PC-3 (cell line): ENCODE measurements at regions not wholly inside any gene's neighbourhood (a gene's known extent, or its start where the extent isn't known, plus 50 kb on each side); places are given as distances from the start of the nearest gene placed in this dataset.

Experiments
- EZH2 ChIP-seq: fragments of 300-600 bp; sonication (generic); IDR thresholded peaks from one replicate; pipeline ENCODE4 v1.6.1; 2017; ENCODE audit warnings: antibody characterized with exemption, mild to moderate bottlenecking, low read length; ENCODE audit not compliant: unreplicated experiment
- EZH2phosphoT487 ChIP-seq: fragments of 300-600 bp; sonication (generic); IDR thresholded peaks from 2 replicates; pipeline ENCODE4 v1.6.1; 2018; ENCODE audit warnings: mild to moderate bottlenecking, antibody characterized with exemption, low read length, borderline replicate concordance
- TF ChIP-seq, protein P1 (sequence below): fragments of 300-600 bp; sonication (generic); conservative IDR thresholded peaks from 2 replicates; pipeline ENCODE4 v1.5.1; 2017; ENCODE audit warnings: antibody characterized with exemption, low read depth, mild to moderate bottlenecking, low read length

DNA sequence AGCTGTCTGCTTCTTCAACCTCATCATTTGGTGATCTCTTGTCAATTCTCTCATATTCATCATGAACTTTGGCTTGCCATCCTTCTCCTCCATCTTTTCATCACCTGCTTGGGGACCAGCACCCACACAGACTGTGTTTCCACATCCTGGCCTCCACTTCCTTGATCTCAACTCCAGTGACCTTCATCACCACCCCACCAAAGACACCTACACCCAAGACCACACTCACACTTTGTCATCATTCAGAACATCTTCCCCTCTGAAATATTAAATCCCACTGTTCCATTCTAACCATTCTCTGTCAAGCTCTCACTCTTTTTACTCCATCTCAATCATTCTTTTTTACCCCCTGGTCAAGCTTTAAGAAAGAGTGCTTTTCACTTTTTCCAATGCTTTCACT lies 115.5 kb upstream of the VAV3 start:
- TF ChIP-seq, protein P1, sequence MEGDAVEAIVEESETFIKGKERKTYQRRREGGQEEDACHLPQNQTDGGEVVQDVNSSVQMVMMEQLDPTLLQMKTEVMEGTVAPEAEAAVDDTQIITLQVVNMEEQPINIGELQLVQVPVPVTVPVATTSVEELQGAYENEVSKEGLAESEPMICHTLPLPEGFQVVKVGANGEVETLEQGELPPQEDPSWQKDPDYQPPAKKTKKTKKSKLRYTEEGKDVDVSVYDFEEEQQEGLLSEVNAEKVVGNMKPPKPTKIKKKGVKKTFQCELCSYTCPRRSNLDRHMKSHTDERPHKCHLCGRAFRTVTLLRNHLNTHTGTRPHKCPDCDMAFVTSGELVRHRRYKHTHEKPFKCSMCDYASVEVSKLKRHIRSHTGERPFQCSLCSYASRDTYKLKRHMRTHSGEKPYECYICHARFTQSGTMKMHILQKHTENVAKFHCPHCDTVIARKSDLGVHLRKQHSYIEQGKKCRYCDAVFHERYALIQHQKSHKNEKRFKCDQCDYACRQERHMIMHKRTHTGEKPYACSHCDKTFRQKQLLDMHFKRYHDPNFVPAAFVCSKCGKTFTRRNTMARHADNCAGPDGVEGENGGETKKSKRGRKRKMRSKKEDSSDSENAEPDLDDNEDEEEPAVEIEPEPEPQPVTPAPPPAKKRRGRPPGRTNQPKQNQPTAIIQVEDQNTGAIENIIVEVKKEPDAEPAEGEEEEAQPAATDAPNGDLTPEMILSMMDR, result no peak
- TF ChIP-seq EZH2phosphoT487 (no peak), EZH2 (no peak)
